Kidney (tissue), 13 donors: ENCODE measurements at regions not wholly inside any gene's neighbourhood (a gene's known extent, or its start where the extent isn't known, plus 50 kb on each side); places are given as distances from the start of the nearest gene placed in this dataset.
A peak's percentile ranks its signal among the peaks of the same experiment; 100 is the strongest.

ENCODE experiments used
- DNase-seq, 5 donors: peaks; one replicate each; pipeline ENCODE4 v3.0.0-alpha.2; 2013 to 2020
- FAIRE-seq: peaks from 2 replicates; lab custom pipeline; 2012; peaks lifted over from hg19 to GRCh38; lab: Jason Lieb, UNC
- H3K27ac ChIP-seq, 2 donors: one replicate each; pipeline ENCODE4 v1.7.0; 2013; ENCODE audit warnings: low read depth in 2 of 2, low read length in 2 of 2, inconsistent platforms in 1 of 2
- H3K27me3 ChIP-seq: one replicate; pipeline ENCODE4 v1.7.1; 2013; ENCODE audit warnings: low read length, inconsistent platforms; ENCODE audit not compliant: control insufficient read depth, insufficient read depth
- H3K36me3 ChIP-seq, 3 donors: one replicate each; pipeline versions ENCODE4 v1.7.0 to v1.7.1; 2013; ENCODE audit warnings: low read length in 3 of 3, control low read depth in 1 of 3, inconsistent platforms in 1 of 3; ENCODE audit not compliant: insufficient read depth in 3 of 3, control insufficient read depth in 2 of 3
- H3K4me1 ChIP-seq, 3 donors: one replicate each; pipeline versions ENCODE4 v1.7.0 to v1.7.1; 2013; ENCODE audit warnings: low read length in 3 of 3, inconsistent platforms in 1 of 3, low read depth in 1 of 3; ENCODE audit not compliant: control insufficient read depth in 2 of 3, insufficient read depth in 2 of 3
- H3K4me3 ChIP-seq, 3 donors: one replicate each; pipeline versions ENCODE4 v1.7.0 to v1.8.1; 2013; ENCODE audit warnings: low read length in 3 of 3, control low read depth in 1 of 3, inconsistent platforms in 1 of 3
- H3K9ac ChIP-seq, 3 donors: one replicate each; pipeline versions ENCODE4 v1.7.0 to v1.7.1; 2013; ENCODE audit warnings: low read length in 3 of 3, control low read depth in 1 of 3, inconsistent platforms in 1 of 3
- H3K9me3 ChIP-seq, 3 donors: one replicate each; pipeline versions ENCODE4 v1.7.0 to v1.7.1; 2013; ENCODE audit warnings: low read length in 3 of 3, control low read depth in 1 of 3, inconsistent platforms in 1 of 3; ENCODE audit not compliant: control insufficient read depth in 2 of 3, insufficient read depth in 1 of 3
- CTCF ChIP-seq: IDR thresholded peaks from 3 replicates; pipeline ENCODE4 v1.5.1; 2012; ENCODE audit warnings: mild to moderate bottlenecking, moderate library complexity, borderline replicate concordance; ENCODE audit not compliant: insufficient read depth; ENCODE audit errors: extremely low read depth
- intact Hi-C: fragments of 100-400 bp; cut with DNase I; formaldehyde crosslinking; loops from one replicate; pipeline ENCODE4 v1.11.1; 2022
- donor health status: control.
- donor health status: control.
- donor health status: control.
- donor health status: control.
- donor health status: control.
- donor health status: DM: yes; HTN: yes; CAD: no.
- donor health status: Normal renal cell carcinoma (clear cell type).

GRCh38 chr2:18750672-18751554 is 161.5 kb upstream of the NT5C1B start:
- H3K4me1 ChIP-seq = peaks cover 0 to 3% (median 0%) of the 10 kb centered on the region in 3 donors
- H3K9me3 ChIP-seq = no peaks in the 10 kb centered on the region
- intact Hi-C loops = no loop called here
- peak in 3 of 5 donors; percentile 37 to 79 (median 62) for DNase-seq
- H3K27ac ChIP-seq = no peak overlapping the region
- no peak for TF ChIP-seq CTCF
- no peak overlapping the region for H3K4me3 ChIP-seq
- no peaks in the 10 kb centered on the region for H3K27me3 ChIP-seq
- H3K9ac ChIP-seq = no peak overlapping the region
- H3K36me3 ChIP-seq = no peaks in the 10 kb centered on the region
- no peak for FAIRE-seq

GRCh38 chr2:18749912-18750526 is 160.7 kb upstream of the NT5C1B start:
- Histone ChIP-seq H3K4me3 (no peak overlapping the region), H3K27ac (no peak overlapping the region), H3K9me3 (no peaks in the 10 kb centered on the region), H3K4me1 (peaks cover 0 to 3% (median 0%) of the 10 kb centered on the region in 3 donors), H3K9ac (no peak overlapping the region), H3K36me3 (no peaks in the 10 kb centered on the region), H3K27me3 (no peaks in the 10 kb centered on the region)
- FAIRE-seq (peak; percentile 97), DNase-seq (peak in 4 of 5 donors; percentile 51 to 91 (median 73))
- TF ChIP-seq CTCF = peak; percentile 83
- intact Hi-C loops = loop anchor here (5.0 kb wide), 1 partner anchor 622 kb away; no protein-coding TSS in a partner anchor

GRCh38 chr2:18745431-18746272 is 156.3 kb upstream of the NT5C1B start:
- intact Hi-C loops = loop anchor here (5.0 kb wide), 1 partner anchor 627 kb away; no protein-coding TSS in a partner anchor
- H3K36me3 ChIP-seq = no peaks in the 10 kb centered on the region
- no peaks in the 10 kb centered on the region for H3K9me3 ChIP-seq
- H3K4me3 ChIP-seq = no peak overlapping the region
- FAIRE-seq (no peak), DNase-seq (no peak)
- H3K4me1 ChIP-seq = no peaks in the 10 kb centered on the region
- no peak for TF ChIP-seq CTCF
- no peak overlapping the region for H3K27ac ChIP-seq
- H3K27me3 ChIP-seq = no peaks in the 10 kb centered on the region
- no peak overlapping the region for H3K9ac ChIP-seq
